ENCODE measurements at regions not wholly inside any gene's neighbourhood (a gene's known extent, or its start where the extent isn't known, plus 50 kb on each side); places are given as distances from the start of the nearest gene placed in this dataset.

- FAIRE-seq: no peak
Measured at GRCh38 chr3:30986551-30986950, 92.1 kb upstream of the GADL1 start.

GRCh38 chr3:30988769-30989168 lies 94.3 kb upstream of the GADL1 start:
- Histone ChIP-seq H3K79me2 (ENCODE audit: control insufficient read depth, insufficient read depth, low read length) (no peaks in the 10 kb centered on the region), H3K4me1 (ENCODE audit: control insufficient read depth, extremely low read depth, insufficient read depth, low read length) (no peaks in the 10 kb centered on the region), H3K27ac (ENCODE audit: insufficient read depth, low read depth, low read length) (no peak overlapping the region), H4K20me1 (replicated peaks; ENCODE audit: control insufficient read depth, extremely low read depth, insufficient read depth, low read length) (no peaks in the 10 kb centered on the region), H3K9ac (replicated peaks; ENCODE audit: extremely low read depth, insufficient read depth, low read length) (no peak overlapping the region), H3K27me3 (ENCODE audit: control insufficient read depth in 2 of 2, insufficient read depth in 2 of 2, low read length in 2 of 2) (peaks cover 9 to 25% of the 10 kb centered on the region in 2 experiments), H3K4me2 (ENCODE audit: insufficient read depth, low read length) (no peak overlapping the region), H3K9me1 (replicated peaks; ENCODE audit: control insufficient read depth, extremely low read depth, insufficient read depth, low read length) (no peaks in the 10 kb centered on the region), H3K36me3 (ENCODE audit: control insufficient read depth in 2 of 2, extremely low read depth in 1 of 2, insufficient read depth in 2 of 2, low read length in 2 of 2) (no peaks in the 10 kb centered on the region), H2AFZ (ENCODE audit: low read depth, low read length) (no peak overlapping the region), H3K4me3 (replicated peaks in 1 of 3; ENCODE audit: insufficient read depth in 1 of 3, low read depth in 1 of 3, low read length in 3 of 3) (no peak overlapping the region), H3K9me3 (replicated peaks; ENCODE audit: control insufficient read depth, insufficient read depth, low read length) (no peaks in the 10 kb centered on the region)
- TF ChIP-seq JUN (IDR thresholded peaks at IDR 0.05; ENCODE audit: borderline replicate concordance, insufficient read depth, insufficient read length, low read depth): no peak
- TF ChIP-seq CTCF (IDR thresholded peaks at IDR 0.05; ENCODE audit: extremely low read depth in 1 of 2, insufficient read depth in 1 of 2, low read depth in 1 of 2, low read length in 2 of 2): no peak
- TF ChIP-seq POLR2A (IDR thresholded peaks at IDR 0.05; ENCODE audit: low read depth, low read length): no peak
- TF ChIP-seq MYC (IDR thresholded peaks at IDR 0.05; ENCODE audit: low read depth, low read length): no peak
- no peak for TF ChIP-seq FOS (IDR thresholded peaks at IDR 0.05; ENCODE audit: borderline replicate concordance, insufficient read depth, low read length)
- TF ChIP-seq MAX (IDR thresholded peaks at IDR 0.05; ENCODE audit: insufficient read depth, insufficient read length): no peak
- TF ChIP-seq GATA2 (IDR thresholded peaks at IDR 0.05; ENCODE audit: insufficient read depth, insufficient read length, low read depth, low read length): no peak
- no peak for TF ChIP-seq EZH2 (IDR thresholded peaks at IDR 0.05; ENCODE audit: borderline replicate concordance, low read depth, low read length, severe bottlenecking)
- TF ChIP-seq POLR2AphosphoS5 (IDR thresholded peaks at IDR 0.05; ENCODE audit: insufficient read depth, low read depth, low read length): no peak
- intact Hi-C loops (cut with micrococcal nuclease) (no loop called here), dilution Hi-C loops (cut with MboI; ENCODE audit: extremely low pct_ligation_motif_present, low sequenced_read_pairs) (no loop called here)
- FAIRE-seq: no peak
- CTCF ChIA-PET: no interaction called here
- POLR2A ChIA-PET: no interaction called here
- DNase-seq (ENCODE audit: low read depth, low spot score): no peak
- BruUV-seq (replicated peaks): no TSS peak

More at GRCh38 chr3:30986551-30986950, 92.1 kb upstream of the GADL1 start:
- Histone ChIP-seq H3K9me1 (replicated peaks; ENCODE audit: control insufficient read depth, extremely low read depth, insufficient read depth, low read length) (no peaks in the 10 kb centered on the region), H3K4me3 (replicated peaks in 1 of 3; ENCODE audit: insufficient read depth in 1 of 3, low read depth in 1 of 3, low read length in 3 of 3) (no peak overlapping the region), H3K9me3 (replicated peaks; ENCODE audit: control insufficient read depth, insufficient read depth, low read length) (no peaks in the 10 kb centered on the region), H4K20me1 (replicated peaks; ENCODE audit: control insufficient read depth, extremely low read depth, insufficient read depth, low read length) (no peaks in the 10 kb centered on the region), H3K36me3 (ENCODE audit: control insufficient read depth in 2 of 2, extremely low read depth in 1 of 2, insufficient read depth in 2 of 2, low read length in 2 of 2) (no peaks in the 10 kb centered on the region), H3K27ac (ENCODE audit: insufficient read depth, low read depth, low read length) (no peak overlapping the region), H3K27me3 (ENCODE audit: control insufficient read depth in 2 of 2, insufficient read depth in 2 of 2, low read length in 2 of 2) (peaks cover 9 to 25% of the 10 kb centered on the region in 2 experiments), H3K4me2 (ENCODE audit: insufficient read depth, low read length) (no peak overlapping the region), H2AFZ (ENCODE audit: low read depth, low read length) (no peak overlapping the region), H3K79me2 (ENCODE audit: control insufficient read depth, insufficient read depth, low read length) (no peaks in the 10 kb centered on the region), H3K4me1 (ENCODE audit: control insufficient read depth, extremely low read depth, insufficient read depth, low read length) (no peaks in the 10 kb centered on the region), H3K9ac (replicated peaks; ENCODE audit: extremely low read depth, insufficient read depth, low read length) (no peak overlapping the region)
- no peak for TF ChIP-seq GATA2 (IDR thresholded peaks at IDR 0.05; ENCODE audit: insufficient read depth, insufficient read length, low read depth, low read length)
- TF ChIP-seq MYC (IDR thresholded peaks at IDR 0.05; ENCODE audit: low read depth, low read length): no peak
- TF ChIP-seq FOS (IDR thresholded peaks at IDR 0.05; ENCODE audit: borderline replicate concordance, insufficient read depth, low read length): no peak
- no peak for TF ChIP-seq POLR2AphosphoS5 (IDR thresholded peaks at IDR 0.05; ENCODE audit: insufficient read depth, low read depth, low read length)
- no peak for TF ChIP-seq JUN (IDR thresholded peaks at IDR 0.05; ENCODE audit: borderline replicate concordance, insufficient read depth, insufficient read length, low read depth)
- no peak for TF ChIP-seq EZH2 (IDR thresholded peaks at IDR 0.05; ENCODE audit: borderline replicate concordance, low read depth, low read length, severe bottlenecking)
- no peak for DNase-seq (ENCODE audit: low read depth, low spot score)
- no TSS peak for BruUV-seq (replicated peaks)
- ChIA-PET POLR2A (no interaction called here), CTCF (no interaction called here)
- dilution Hi-C loops (cut with MboI; ENCODE audit: extremely low pct_ligation_motif_present, low sequenced_read_pairs) (no loop called here), intact Hi-C loops (cut with micrococcal nuclease) (no loop called here)

All from endothelial cell of umbilical vein (primary cell).